Endodermal cell (in vitro differentiated cells): ENCODE measurements at regions not wholly inside any gene's neighbourhood (a gene's known extent, or its start where the extent isn't known, plus 50 kb on each side); places are given as distances from the start of the nearest gene placed in this dataset.

Experiments used
- DNase-seq: peaks from one replicate; pipeline ENCODE4 v3.0.0-alpha.2; 2017
- H3K27ac ChIP-seq: 2 replicates; pipeline ENCODE4 v1.5.1; 2013; ENCODE audit warnings: mild to moderate bottlenecking, low read depth, low read length, moderate library complexity
- H3K27me3 ChIP-seq: 2 replicates; pipeline ENCODE4 v1.6.1; 2013; ENCODE audit warnings: mild to moderate bottlenecking, low read length, moderate library complexity; ENCODE audit not compliant: insufficient read depth, control insufficient read depth, poor library complexity, severe bottlenecking
- H3K36me3 ChIP-seq: 2 replicates; pipeline ENCODE4 v1.7.0; 2013; ENCODE audit warnings: mild to moderate bottlenecking, low read length, moderate library complexity; ENCODE audit not compliant: control insufficient read depth, insufficient read depth
- H3K4me1 ChIP-seq: one replicate; pipeline ENCODE4 v1.7.0; 2013; ENCODE audit warnings: low read length; ENCODE audit not compliant: control insufficient read depth, insufficient read depth
- H3K4me3 ChIP-seq: 2 replicates; pipeline ENCODE4 v1.5.1; 2013; ENCODE audit warnings: mild to moderate bottlenecking, low read length, moderate library complexity
- H3K9ac ChIP-seq: 2 replicates; pipeline ENCODE4 v1.6.1; 2013; ENCODE audit warnings: mild to moderate bottlenecking, low read length, moderate library complexity; ENCODE audit not compliant: poor library complexity, severe bottlenecking; ENCODE audit errors: extremely low read depth
- H3K9me3 ChIP-seq: 2 replicates; pipeline ENCODE4 v1.6.1; 2013; ENCODE audit warnings: mild to moderate bottlenecking, low read length, moderate library complexity; ENCODE audit not compliant: control insufficient read depth
- H3K27ac Mint-ChIP-seq: 2 replicates; pipeline ENCODE4 v1.8.0; 2020; ENCODE audit warnings: mixed read lengths
- H3K27me3 Mint-ChIP-seq: 2 replicates; pipeline ENCODE4 v1.8.0; 2021; ENCODE audit warnings: mild to moderate bottlenecking, mixed read lengths; ENCODE audit not compliant: insufficient read depth
- H3K36me3 Mint-ChIP-seq: 2 replicates; pipeline ENCODE4 v1.8.0; 2020; ENCODE audit warnings: low read depth, mixed read lengths
- H3K4me1 Mint-ChIP-seq: 2 replicates; pipeline ENCODE4 v1.8.0; 2020; ENCODE audit warnings: mixed read lengths
- H3K4me3 Mint-ChIP-seq: 2 replicates; pipeline ENCODE4 v1.8.0; 2020; ENCODE audit warnings: mild to moderate bottlenecking, moderate library complexity, mixed read lengths
- H3K9me3 Mint-ChIP-seq: 2 replicates; pipeline ENCODE4 v1.8.0; 2020; ENCODE audit warnings: mild to moderate bottlenecking, mixed read lengths
- CTCF ChIP-seq: fragments of 200-600 bp; sonication (generic); conservative IDR thresholded peaks from 2 replicates; pipeline ENCODE4 v1.5.0; 2021; ENCODE audit warnings: antibody characterized with exemption, mild to moderate bottlenecking
- WGBS, 2 experiments: methylation state at CpG; one replicate each; pipeline versions ENCODE4 v1.1.5 to v1.1.7; 2013; ENCODE audit warnings: missing lambda C conversion rate in 2 of 2, mixed read lengths in 1 of 2; ENCODE audit not compliant: insufficient coverage in 1 of 2, insufficient read length in 1 of 2; 5-methylcytosine and 5-hydroxymethylcytosine counted together

GRCh38 chr2:40879305-40879704, 427.4 kb upstream of the SLC8A1 start:
- 88% methylated on average over 1 of the region's 1 CpG; no CpG with 5 or more reads in 1 of the 2 experiments for WGBS, 2 experiments
- Mint-ChIP-seq H3K4me1 (no peaks in the 10 kb centered on the region), H3K27ac (no peak overlapping the region), H3K36me3 (no peaks in the 10 kb centered on the region), H3K9me3 (no peaks in the 10 kb centered on the region), H3K4me3 (no peak overlapping the region), H3K27me3 (no peaks in the 10 kb centered on the region)
- no peak overlapping the region for H3K9ac ChIP-seq
- no peaks in the 10 kb centered on the region for H3K36me3 ChIP-seq
- H3K27ac ChIP-seq = no peak overlapping the region
- no peaks in the 10 kb centered on the region for H3K9me3 ChIP-seq
- no peaks in the 10 kb centered on the region for H3K27me3 ChIP-seq
- H3K4me1 ChIP-seq = no peaks in the 10 kb centered on the region
- DNase-seq = no peak
- no peak overlapping the region for H3K4me3 ChIP-seq
- no peak for TF ChIP-seq CTCF

GRCh38 chr2:40886100-40886499, 434.2 kb upstream of the SLC8A1 start:
- H3K36me3 ChIP-seq = no peaks in the 10 kb centered on the region
- no peaks in the 10 kb centered on the region for H3K4me1 ChIP-seq
- 100% methylated on average over 1 of the region's 1 CpG; no CpG with 5 or more reads in 1 of the 2 experiments for WGBS, 2 experiments
- no peak overlapping the region for H3K9ac ChIP-seq
- no peak for DNase-seq
- H3K4me3 Mint-ChIP-seq = no peak overlapping the region
- peaks cover 14% of the 10 kb centered on the region for H3K9me3 Mint-ChIP-seq
- H3K9me3 ChIP-seq = no peaks in the 10 kb centered on the region
- H3K27ac ChIP-seq = no peak overlapping the region
- no peaks in the 10 kb centered on the region for H3K27me3 Mint-ChIP-seq
- H3K27me3 ChIP-seq = no peaks in the 10 kb centered on the region
- H3K27ac Mint-ChIP-seq = no peak overlapping the region
- H3K36me3 Mint-ChIP-seq = no peaks in the 10 kb centered on the region
- no peaks in the 10 kb centered on the region for H3K4me1 Mint-ChIP-seq
- no peak for TF ChIP-seq CTCF
- no peak overlapping the region for H3K4me3 ChIP-seq

GRCh38 chr2:40886655-40887054, 434.8 kb upstream of the SLC8A1 start:
- peaks cover 2% of the 10 kb centered on the region for H3K27me3 ChIP-seq
- peaks cover 14% of the 10 kb centered on the region for H3K9me3 Mint-ChIP-seq
- no peaks in the 10 kb centered on the region for H3K36me3 ChIP-seq
- H3K27me3 Mint-ChIP-seq = no peaks in the 10 kb centered on the region
- no peaks in the 10 kb centered on the region for H3K36me3 Mint-ChIP-seq
- no peak overlapping the region for H3K27ac Mint-ChIP-seq
- 100% methylated on average over 1 of the region's 1 CpG; no CpG with 5 or more reads in 1 of the 2 experiments for WGBS, 2 experiments
- H3K4me1 Mint-ChIP-seq = no peaks in the 10 kb centered on the region
- no peak for DNase-seq
- no peak for TF ChIP-seq CTCF
- H3K9ac ChIP-seq = no peak overlapping the region
- no peak overlapping the region for H3K4me3 ChIP-seq
- no peaks in the 10 kb centered on the region for H3K4me1 ChIP-seq
- H3K9me3 ChIP-seq = no peaks in the 10 kb centered on the region
- no peak overlapping the region for H3K4me3 Mint-ChIP-seq
- no peak overlapping the region for H3K27ac ChIP-seq
